PC-9 (cell line): ENCODE measurements at regions not wholly inside any gene's neighbourhood (a gene's known extent, or its start where the extent isn't known, plus 50 kb on each side); places are given as distances from the start of the nearest gene placed in this dataset.

ENCODE experiments used
- BruUV-seq: library from RNA; stranded (reverse); fragments of 400-500 nt; replicated peaks from 2 replicates; lab custom pipeline; 2021; lab: Mats Ljungman, UMichigan
- CTCF ChIA-PET: fragments of 300-600 bp; sonication (Branson Sonifier 250); formaldehyde crosslinking; loops from one replicate; lab custom pipeline; 2022; ENCODE audit warnings: antibody characterized with exemption; lab: Charles Lee
- POLR2A ChIA-PET: fragments of 300-600 bp; sonication (Branson Sonifier 250); formaldehyde crosslinking; loops from one replicate; lab custom pipeline; 2022; ENCODE audit warnings: antibody characterized with exemption; ENCODE audit not compliant: unreplicated experiment; lab: Charles Lee
- DNase-seq, 2 experiments: peaks; one replicate each; pipeline versions ENCODE4 v3.0.0 to v3.0.0-alpha.2; 2015 to 2022; ENCODE audit warnings: mixed read lengths in 1 of 2
- H2AFZ ChIP-seq: fragments of 200-600 bp; sonication (generic); 2 replicates; pipeline ENCODE4 v1.8.1; 2017; ENCODE audit warnings: antibody characterized with exemption
- H3F3A ChIP-seq: fragments of 200-600 bp; sonication (generic); 2 replicates; pipeline ENCODE4 v1.8.1; 2017; ENCODE audit warnings: antibody characterized with exemption, mild to moderate bottlenecking, low read depth; ENCODE audit not compliant: insufficient read depth
- H3K27ac ChIP-seq: fragments of 200-600 bp; sonication (generic); 2 replicates; pipeline ENCODE4 v1.6.1; 2016; ENCODE audit warnings: mixed run types
- H3K27me3 ChIP-seq: fragments of 200-600 bp; sonication (generic); 2 replicates; pipeline ENCODE4 v1.6.1; 2016; ENCODE audit warnings: low read depth, mixed run types; ENCODE audit not compliant: insufficient read depth
- H3K36me3 ChIP-seq: fragments of 200-600 bp; sonication (generic); 2 replicates; pipeline ENCODE4 v1.6.1; 2016; ENCODE audit warnings: low read depth, mixed run types
- H3K4me1 ChIP-seq: fragments of 200-600 bp; sonication (generic); replicated peaks from 2 replicates; pipeline ENCODE4 v1.6.1; 2016; ENCODE audit warnings: mixed run types; ENCODE audit not compliant: insufficient read depth
- H3K4me2 ChIP-seq: fragments of 200-600 bp; sonication (generic); 2 replicates; pipeline ENCODE4 v1.6.1; 2017; ENCODE audit warnings: mixed run types
- H3K4me3 ChIP-seq: fragments of 200-600 bp; sonication (generic); 2 replicates; pipeline ENCODE4 v1.6.1; 2016; ENCODE audit warnings: mixed run types
- H3K79me2 ChIP-seq: fragments of 200-600 bp; sonication (generic); 2 replicates; pipeline ENCODE4 v1.6.1; 2017; ENCODE audit warnings: low read depth, mixed run types
- H3K9me2 ChIP-seq: fragments of 200-600 bp; sonication (generic); 2 replicates; pipeline ENCODE4 v1.8.1; 2017; ENCODE audit warnings: mild to moderate bottlenecking; ENCODE audit not compliant: insufficient read depth
- H3K9me3 ChIP-seq: fragments of 200-600 bp; sonication (generic); 2 replicates; pipeline ENCODE4 v1.8.1; 2016; ENCODE audit warnings: low read depth; ENCODE audit not compliant: insufficient read depth
- H4K20me1 ChIP-seq: fragments of 200-600 bp; sonication (generic); 2 replicates; pipeline ENCODE4 v1.8.1; 2017; ENCODE audit not compliant: insufficient read depth
- CTCF ChIP-seq: fragments of 200-600 bp; sonication (generic); conservative IDR thresholded peaks from 2 replicates; pipeline ENCODE4 v1.6.1; 2017; ENCODE audit warnings: mixed run types, antibody characterized with exemption, mild to moderate bottlenecking, moderate library complexity
- EZH2 ChIP-seq: fragments of 200-600 bp; sonication (generic); IDR thresholded peaks from 2 replicates; pipeline ENCODE4 v1.8.0; 2017; ENCODE audit warnings: antibody characterized with exemption, low read depth
- intact Hi-C: fragments of 100-400 bp; cut with micrococcal nuclease; formaldehyde crosslinking; loops from one replicate; pipeline ENCODE4 v1.10.0; 2022; ENCODE audit not compliant: unreplicated experiment

- Histone ChIP-seq H3K79me2 (no peaks in the 10 kb centered on the region), H3K36me3 (no peaks in the 10 kb centered on the region), H3K4me1 (no peaks in the 10 kb centered on the region), H3K27me3 (peaks cover 18% of the 10 kb centered on the region; the same call in 1 of the 2 replicates), H4K20me1 (no peaks in the 10 kb centered on the region), H3K9me3 (no peaks in the 10 kb centered on the region), H3K9me2 (no peaks in the 10 kb centered on the region), H2AFZ (no peak overlapping the region), H3K4me3 (no peak overlapping the region), H3K4me2 (no peak overlapping the region), H3K27ac (no peak overlapping the region), H3F3A (no peaks in the 10 kb centered on the region)
- POLR2A ChIA-PET, result no interaction called here
- CTCF ChIA-PET, result no interaction called here
- no TSS peak for BruUV-seq
- intact Hi-C loops, result no loop called here
- TF ChIP-seq CTCF, result no peak
- TF ChIP-seq EZH2, result no peak
- no peak for DNase-seq
Observed at GRCh38 chr3:73228959-73229358, 167.5 kb downstream of the EBLN2 start.

- no peak overlapping the region for H3K4me2 ChIP-seq
- ChIA-PET CTCF (no interaction called here), POLR2A (no interaction called here)
- H3K36me3 ChIP-seq, result no peaks in the 10 kb centered on the region
- no peak overlapping the region for H2AFZ ChIP-seq
- no peaks in the 10 kb centered on the region for H3F3A ChIP-seq
- intact Hi-C loops, result no loop called here
- H3K9me3 ChIP-seq, result no peaks in the 10 kb centered on the region
- H3K4me1 ChIP-seq, result no peaks in the 10 kb centered on the region
- no peak for DNase-seq
- no TSS peak for BruUV-seq
- no peak overlapping the region for H3K4me3 ChIP-seq
- no peaks in the 10 kb centered on the region for H4K20me1 ChIP-seq
- H3K27ac ChIP-seq, result no peak overlapping the region
- TF ChIP-seq CTCF, result no peak
- no peak for TF ChIP-seq EZH2
- H3K27me3 ChIP-seq, result no peaks in the 10 kb centered on the region
- H3K9me2 ChIP-seq, result no peaks in the 10 kb centered on the region
- no peaks in the 10 kb centered on the region for H3K79me2 ChIP-seq
Observed at GRCh38 chr3:73234354-73235014, 173.0 kb downstream of the EBLN2 start.

- Histone ChIP-seq H3K9me3 (no peaks in the 10 kb centered on the region), H3K27me3 (no peaks in the 10 kb centered on the region), H4K20me1 (no peaks in the 10 kb centered on the region), H3K79me2 (no peaks in the 10 kb centered on the region), H2AFZ (no peak overlapping the region), H3K4me2 (no peak overlapping the region), H3K4me1 (no peaks in the 10 kb centered on the region), H3K27ac (no peak overlapping the region), H3F3A (no peaks in the 10 kb centered on the region), H3K4me3 (no peak overlapping the region), H3K36me3 (no peaks in the 10 kb centered on the region), H3K9me2 (no peaks in the 10 kb centered on the region)
- intact Hi-C loops, result no loop called here
- no peak for DNase-seq
- CTCF ChIA-PET, result no interaction called here
- POLR2A ChIA-PET, result no interaction called here
- no TSS peak for BruUV-seq
- no peak for TF ChIP-seq EZH2
Observed at GRCh38 chr3:73235768-73236167, 174.3 kb downstream of the EBLN2 start.

- intact Hi-C loops, result no loop called here
- ChIA-PET CTCF (no interaction called here), POLR2A (no interaction called here)
- no peaks in the 10 kb centered on the region for H3F3A ChIP-seq
- TF ChIP-seq EZH2 (no peak), CTCF (no peak)
- no peaks in the 10 kb centered on the region for H4K20me1 ChIP-seq
- no peaks in the 10 kb centered on the region for H3K79me2 ChIP-seq
- no peaks in the 10 kb centered on the region for H3K4me1 ChIP-seq
- no peaks in the 10 kb centered on the region for H3K36me3 ChIP-seq
- H3K9me2 ChIP-seq, result no peaks in the 10 kb centered on the region
- no peaks in the 10 kb centered on the region; the same call in 1 of the 2 replicates for H3K27me3 ChIP-seq
- H3K9me3 ChIP-seq, result no peaks in the 10 kb centered on the region
- BruUV-seq, result no TSS peak
- no peak overlapping the region for H3K27ac ChIP-seq
- H2AFZ ChIP-seq, result no peak overlapping the region
- DNase-seq, result no peak
- H3K4me2 ChIP-seq, result no peak overlapping the region
- H3K4me3 ChIP-seq, result no peak overlapping the region
Observed at GRCh38 chr3:73236867-73237266, 175.4 kb downstream of the EBLN2 start.
